ENCODE measurements at regions not wholly inside any gene's neighbourhood (a gene's known extent, or its start where the extent isn't known, plus 50 kb on each side); places are given as distances from the start of the nearest gene placed in this dataset.
"Not testable (repeated sequence)": the region's sequence is repeated elsewhere in the genome, so short reads cannot be mapped to it uniquely, and the experiment has no call there.

DNA sequence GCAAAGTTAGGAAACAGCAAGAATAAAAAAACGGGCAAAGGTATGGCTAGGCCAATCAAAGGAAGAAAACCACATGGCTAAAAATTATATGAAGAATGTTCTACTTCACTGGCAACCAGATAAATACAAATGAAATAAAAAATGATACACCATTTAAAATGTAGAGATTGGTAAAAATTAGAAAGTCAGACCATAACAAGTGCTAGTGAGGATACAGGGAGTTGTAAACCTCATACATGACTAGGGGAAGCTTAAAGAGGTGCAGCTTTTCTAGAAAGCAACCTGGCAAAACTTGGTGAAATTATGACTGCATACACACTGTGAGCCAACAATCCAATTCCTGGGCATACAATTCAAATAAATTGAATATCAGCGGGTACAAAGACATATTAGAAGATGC, 119.0 kb upstream of the LIFR start:
- Histone ChIP-seq H3K9ac (no peak overlapping the region), H3K27ac (no peak overlapping the region), H3K4me2 (no peak overlapping the region), H3K9me3 (peaks cover 3% of the 10 kb centered on the region; the same call in 1 of the 2 replicates), H3K4me3 (no peak overlapping the region), H3K4me1 (no peaks in the 10 kb centered on the region), H3K36me3 (no peaks in the 10 kb centered on the region), H4K20me1 (no peaks in the 10 kb centered on the region), H3K27me3 (no peaks in the 10 kb centered on the region)
- no peak for TF ChIP-seq Cebpa-rat (IDR thresholded peaks at IDR 0.05)

DNA sequence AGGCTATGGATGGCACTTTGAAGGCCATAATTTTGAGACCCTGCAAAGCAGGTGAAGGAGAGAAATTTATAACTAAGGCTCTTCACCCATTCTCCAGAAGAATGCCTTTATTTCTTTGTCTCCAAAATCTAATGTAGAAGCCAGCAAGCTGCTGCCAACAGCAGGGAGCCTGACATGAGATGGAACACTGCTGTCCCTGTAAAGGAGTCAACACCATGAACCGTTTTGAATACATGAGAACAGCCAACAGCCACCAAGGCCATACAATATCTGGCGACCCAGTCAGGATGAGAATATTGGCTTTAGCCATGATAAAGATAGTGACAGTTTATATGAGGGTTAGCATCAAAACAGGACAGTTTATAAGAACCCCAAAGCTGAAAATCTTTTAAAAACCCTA, 121.2 kb upstream of the LIFR start:
- Histone ChIP-seq H3K36me3 (no peaks in the 10 kb centered on the region), H3K9me3 (peaks cover 3% of the 10 kb centered on the region; the same call in 1 of the 2 replicates), H3K9ac (no peak overlapping the region), H3K27ac (no peak overlapping the region), H4K20me1 (no peaks in the 10 kb centered on the region), H3K4me2 (no peak overlapping the region), H3K4me1 (no peaks in the 10 kb centered on the region), H3K4me3 (no peak overlapping the region), H3K27me3 (no peaks in the 10 kb centered on the region)
- no peak for TF ChIP-seq Cebpa-rat (IDR thresholded peaks at IDR 0.05)

- Histone ChIP-seq H3K4me1 (no peaks in the 10 kb centered on the region), H3K36me3 (no peaks in the 10 kb centered on the region), H3K27me3 (no peaks in the 10 kb centered on the region), H3K27ac (no peak overlapping the region), H4K20me1 (no peaks in the 10 kb centered on the region), H3K4me2 (no peak overlapping the region), H3K9me3 (peaks cover 3% of the 10 kb centered on the region; the same call in 1 of the 2 replicates), H3K9ac (no peak overlapping the region), H3K4me3 (no peak overlapping the region)
- TF ChIP-seq Cebpa-rat (IDR thresholded peaks at IDR 0.05) = no peak
Observed at GRCh38 chr5:38678076-38678475, 121.6 kb upstream of the LIFR start.

DNA sequence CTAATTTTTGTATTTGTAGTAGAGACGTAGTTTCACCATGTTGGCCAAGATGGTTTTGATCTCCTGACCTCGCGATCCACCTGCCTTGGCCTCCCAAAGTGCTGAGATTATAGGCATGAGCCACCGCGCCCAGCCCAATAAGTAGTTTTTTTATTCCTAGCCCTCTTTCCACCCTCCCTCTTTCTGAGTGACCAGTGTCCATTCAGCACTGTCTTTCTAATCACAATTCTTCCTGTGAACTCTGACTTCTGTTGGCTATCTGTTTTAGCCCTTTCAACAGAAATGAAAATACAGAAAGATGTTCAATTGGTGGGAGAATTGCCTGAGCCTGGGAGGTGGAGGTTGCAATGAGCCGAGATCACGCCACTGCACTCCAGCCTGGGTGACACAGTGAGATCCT, 122.3 kb upstream of the LIFR start:
- H3K4me1 ChIP-seq = not testable (repeated sequence)

DNA sequence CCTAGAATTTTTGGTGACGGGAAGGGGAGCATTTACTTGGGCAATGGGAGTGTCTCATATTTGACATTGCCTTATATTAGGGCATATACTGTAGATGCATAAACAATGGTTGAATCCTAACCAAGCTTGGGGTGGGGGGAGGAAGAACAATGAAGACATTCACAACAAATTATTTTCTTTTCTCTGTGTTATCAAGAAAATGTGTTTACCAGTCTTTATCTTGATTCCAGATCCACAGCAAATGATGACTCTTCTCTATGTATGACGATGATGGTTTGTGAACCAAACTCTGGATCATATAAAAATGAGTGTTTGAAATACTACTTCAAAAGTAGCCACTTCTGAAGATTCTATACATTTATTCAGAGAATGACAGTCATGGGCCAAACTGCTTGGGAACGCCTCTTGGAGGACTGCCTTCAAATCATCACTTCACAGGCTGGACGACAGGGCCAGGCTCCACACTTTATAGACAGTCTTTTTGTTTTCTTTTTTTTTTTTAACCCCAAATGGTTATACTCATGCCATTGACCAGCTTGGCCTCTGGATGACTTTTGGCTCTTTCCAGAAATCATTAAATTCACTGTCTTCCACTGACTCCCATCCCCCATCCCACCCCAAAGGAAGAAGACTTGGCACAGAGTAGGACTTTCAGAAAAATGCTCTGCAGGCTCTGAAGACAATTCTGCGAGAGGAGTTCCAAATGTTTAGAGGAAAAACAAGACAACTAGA, 123.8 kb upstream of the LIFR start:
- H3K27me3 ChIP-seq = no peaks in the 10 kb centered on the region
- no peak overlapping the region for H3K9ac ChIP-seq

More for the DNA sequence above, 122.3 kb upstream of the LIFR start:
- H3K9ac ChIP-seq, H3K4me3 ChIP-seq, H3K4me2 ChIP-seq, H3K27ac ChIP-seq, H3K27me3 ChIP-seq, H4K20me1 ChIP-seq, H3K9me3 ChIP-seq, H3K36me3 ChIP-seq: not testable (repeated sequence)

DNA sequence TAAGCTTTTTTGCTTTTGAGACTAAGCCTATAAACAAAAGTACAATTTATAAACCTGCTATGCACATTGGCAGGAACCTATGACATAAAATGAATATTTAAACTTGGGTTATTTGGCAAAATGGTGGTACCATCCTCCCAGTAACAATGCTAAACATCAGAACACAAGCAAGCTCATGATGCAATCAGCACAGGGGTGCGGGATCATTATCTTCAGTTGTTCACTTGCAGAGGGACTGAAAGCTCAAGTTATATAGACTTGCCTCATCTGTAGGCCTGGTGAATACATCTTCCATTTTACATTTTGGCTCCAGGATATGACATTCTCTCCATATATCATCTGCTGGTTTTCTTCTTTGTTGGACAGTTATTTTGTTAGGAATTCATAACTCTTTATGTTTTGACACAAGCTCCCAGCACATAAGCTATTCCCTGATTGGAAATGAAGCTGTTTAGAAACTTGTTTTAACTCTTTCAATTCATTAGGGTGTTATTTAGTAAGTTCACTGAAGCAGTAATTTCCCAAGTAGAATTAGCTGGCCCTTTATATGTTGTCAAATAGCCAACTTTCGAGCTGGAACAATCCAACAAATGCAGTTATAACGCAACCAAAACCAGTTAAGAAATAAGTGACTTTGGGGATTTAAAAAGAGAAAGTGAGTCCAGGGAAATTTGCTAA, 124.7 kb upstream of the LIFR start:
- H3K4me2 ChIP-seq = no peak overlapping the region
- H3K27ac ChIP-seq = no peak overlapping the region
- H3K4me3 ChIP-seq = no peak overlapping the region
- no peak overlapping the region for H3K9ac ChIP-seq
- no peaks in the 10 kb centered on the region for H3K9me3 ChIP-seq
- no peak for TF ChIP-seq Cebpa-rat (IDR thresholded peaks at IDR 0.05)
- no peaks in the 10 kb centered on the region for H3K27me3 ChIP-seq
- H4K20me1 ChIP-seq = no peaks in the 10 kb centered on the region
- H3K4me1 ChIP-seq = no peaks in the 10 kb centered on the region
- no peaks in the 10 kb centered on the region for H3K36me3 ChIP-seq

More for the DNA sequence above, 123.8 kb upstream of the LIFR start:
- Histone ChIP-seq H3K36me3 (no peaks in the 10 kb centered on the region), H3K27ac (no peak overlapping the region), H3K4me1 (no peaks in the 10 kb centered on the region), H3K4me3 (no peak overlapping the region), H4K20me1 (no peaks in the 10 kb centered on the region), H3K4me2 (no peak overlapping the region), H3K9me3 (peaks cover 3% of the 10 kb centered on the region; the same call in 1 of the 2 replicates)
- TF ChIP-seq Cebpa-rat (IDR thresholded peaks at IDR 0.05) = no peak

DNA sequence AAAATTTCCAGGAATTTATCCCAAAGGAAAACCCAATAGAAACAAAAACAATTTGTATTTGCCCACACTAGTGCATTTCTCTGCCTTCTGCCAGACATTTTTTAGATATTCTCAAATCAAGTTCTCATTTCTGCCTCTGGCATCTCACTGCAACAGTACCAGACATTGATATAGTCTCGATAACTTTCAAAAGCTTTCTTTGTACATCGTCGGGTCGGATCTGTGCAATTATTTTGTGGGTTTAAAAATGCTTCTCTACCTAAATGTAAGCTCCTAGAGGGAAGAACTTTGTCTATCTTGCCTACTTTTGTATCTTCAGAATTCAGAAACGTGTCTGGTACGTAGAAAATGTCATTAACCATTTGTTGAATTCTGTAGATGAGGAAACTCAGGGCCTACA, 125.5 kb upstream of the LIFR start:
- Histone ChIP-seq H4K20me1 (no peaks in the 10 kb centered on the region), H3K27ac (no peak overlapping the region), H3K4me2 (no peak overlapping the region), H3K36me3 (no peaks in the 10 kb centered on the region), H3K4me1 (no peaks in the 10 kb centered on the region), H3K9me3 (no peaks in the 10 kb centered on the region), H3K9ac (no peak overlapping the region), H3K27me3 (no peaks in the 10 kb centered on the region), H3K4me3 (no peak overlapping the region)
- TF ChIP-seq Cebpa-rat (IDR thresholded peaks at IDR 0.05) = no peak

- H3K9ac ChIP-seq = no peak overlapping the region
- H3K27ac ChIP-seq = no peak overlapping the region
- TF ChIP-seq Cebpa-rat (IDR thresholded peaks at IDR 0.05) = no peak
- no peaks in the 10 kb centered on the region for H3K27me3 ChIP-seq
- H3K4me3 ChIP-seq = no peak overlapping the region
- H3K4me1 ChIP-seq = no peaks in the 10 kb centered on the region
- no peak overlapping the region for H3K4me2 ChIP-seq
- H3K36me3 ChIP-seq = no peaks in the 10 kb centered on the region
- no peaks in the 10 kb centered on the region for H3K9me3 ChIP-seq
- no peaks in the 10 kb centered on the region for H4K20me1 ChIP-seq
Observed at GRCh38 chr5:38686658-38687057, 130.2 kb upstream of the LIFR start.

DNA sequence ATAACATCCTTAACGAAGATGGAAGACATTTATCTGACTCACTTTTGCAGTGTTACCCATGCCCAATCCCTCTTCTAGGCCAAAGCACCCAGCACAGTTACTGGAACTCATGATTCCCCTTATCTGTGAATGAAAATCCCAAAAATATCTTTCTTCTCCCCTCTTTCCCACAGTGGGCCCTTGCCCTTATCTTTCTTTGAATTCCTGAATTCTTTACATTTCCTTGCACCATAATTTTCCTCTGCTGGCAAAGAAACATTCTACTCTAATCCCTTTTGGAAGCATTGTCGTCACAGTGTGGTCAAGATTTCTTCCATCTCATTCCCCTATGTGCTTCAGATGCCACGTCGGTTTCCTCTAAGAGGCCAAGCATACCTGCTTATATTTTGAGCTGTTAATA, 135.9 kb upstream of the LIFR start:
- TF ChIP-seq Cebpa-rat (IDR thresholded peaks at IDR 0.05) = no peak
- no peak overlapping the region for H3K4me2 ChIP-seq
- no peaks in the 10 kb centered on the region for H3K4me1 ChIP-seq
- H3K27me3 ChIP-seq = no peaks in the 10 kb centered on the region
- no peak overlapping the region for H3K27ac ChIP-seq
- no peak overlapping the region for H3K4me3 ChIP-seq
- H3K9ac ChIP-seq = no peak overlapping the region
- H3K9me3 ChIP-seq = no peaks in the 10 kb centered on the region
- H3K36me3 ChIP-seq = no peaks in the 10 kb centered on the region
- H4K20me1 ChIP-seq = no peaks in the 10 kb centered on the region

GRCh38 chr5:38692781-38693527, 136.5 kb upstream of the LIFR start:
- Histone ChIP-seq H3K27me3 (no peaks in the 10 kb centered on the region), H3K4me1 (no peaks in the 10 kb centered on the region), H3K9me3 (no peaks in the 10 kb centered on the region), H3K9ac (no peak overlapping the region), H4K20me1 (no peaks in the 10 kb centered on the region), H3K4me2 (no peak overlapping the region), H3K4me3 (no peak overlapping the region), H3K36me3 (no peaks in the 10 kb centered on the region), H3K27ac (no peak overlapping the region)
- no peak for TF ChIP-seq Cebpa-rat (IDR thresholded peaks at IDR 0.05)
